ENCODE measurements at regions not wholly inside any gene's neighbourhood (a gene's known extent, or its start where the extent isn't known, plus 50 kb on each side); places are given as distances from the start of the nearest gene placed in this dataset.

DNA sequence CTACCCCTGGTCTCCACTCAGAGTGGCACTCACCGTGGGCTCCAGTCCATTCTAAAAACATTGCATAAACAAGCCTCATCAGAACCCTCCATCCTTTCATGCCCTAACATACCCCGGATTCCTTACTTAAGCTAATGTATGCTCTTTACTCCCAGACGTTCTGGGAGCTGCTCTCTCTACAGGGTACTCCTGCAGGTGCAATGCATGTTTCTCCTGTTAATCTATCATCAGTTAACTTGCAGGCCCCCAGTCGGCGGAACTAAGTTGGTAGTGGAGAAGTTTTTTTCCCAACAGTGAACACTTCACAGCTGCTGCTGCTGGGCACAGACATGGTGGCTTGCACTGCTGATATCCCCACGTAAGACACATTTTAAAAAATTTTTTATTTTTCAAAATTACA lies 161.6 kb upstream of the FAT1 start:
- H3K9ac ChIP-seq (ENCODE audit: low read depth in 1 of 2, low read length in 2 of 2), result no peak overlapping the region
- no peaks in the 10 kb centered on the region for H3K27me3 ChIP-seq (ENCODE audit: control insufficient read depth in 1 of 2, insufficient read depth in 2 of 2, low read length in 2 of 2)
- no peaks in the 10 kb centered on the region for H3K4me1 ChIP-seq (ENCODE audit: control insufficient read depth in 1 of 2, insufficient read depth in 2 of 2, low read length in 2 of 2)
- no peak overlapping the region for H3K27ac ChIP-seq (ENCODE audit: low read depth, low read length)
- no peaks in the 10 kb centered on the region for H3K9me3 ChIP-seq (ENCODE audit: control insufficient read depth in 1 of 2, low read length in 2 of 2)
- no peaks in the 10 kb centered on the region for H3K36me3 ChIP-seq (ENCODE audit: control insufficient read depth in 1 of 2, insufficient read depth in 2 of 2, low read length in 2 of 2)
- no peak overlapping the region for H3K4me3 ChIP-seq (ENCODE audit: low read depth in 1 of 2, low read length in 2 of 2)

DNA sequence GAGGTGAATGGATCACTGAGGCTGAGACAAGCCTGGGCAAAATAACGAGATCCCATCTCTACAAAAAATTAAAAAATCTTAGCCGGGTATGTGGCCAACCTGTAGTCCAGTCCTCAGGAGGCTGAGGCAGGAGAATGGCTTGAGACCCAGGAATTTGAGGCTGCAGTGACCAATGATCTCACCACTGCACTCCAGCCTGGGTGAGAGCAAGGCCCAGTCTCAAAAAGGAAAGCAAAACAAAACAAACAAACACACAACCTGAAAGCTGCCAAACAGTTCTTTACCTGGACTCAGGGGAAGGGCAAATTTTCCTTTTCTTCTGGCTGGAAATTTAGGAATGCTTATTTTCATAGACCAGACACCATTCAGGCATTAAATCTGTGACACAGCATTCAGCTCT lies 163.1 kb upstream of the FAT1 start:
- H3K4me3 ChIP-seq (ENCODE audit: low read depth in 1 of 2, low read length in 2 of 2), result no peak overlapping the region
- H3K27ac ChIP-seq (ENCODE audit: low read depth, low read length), result no peak overlapping the region
- H3K36me3 ChIP-seq (ENCODE audit: control insufficient read depth in 1 of 2, insufficient read depth in 2 of 2, low read length in 2 of 2), result no peaks in the 10 kb centered on the region
- no peak overlapping the region for H3K9ac ChIP-seq (ENCODE audit: low read depth in 1 of 2, low read length in 2 of 2)
- no peaks in the 10 kb centered on the region for H3K27me3 ChIP-seq (ENCODE audit: control insufficient read depth in 1 of 2, insufficient read depth in 2 of 2, low read length in 2 of 2)
- no peaks in the 10 kb centered on the region for H3K4me1 ChIP-seq (ENCODE audit: control insufficient read depth in 1 of 2, insufficient read depth in 2 of 2, low read length in 2 of 2)
- no peaks in the 10 kb centered on the region for H3K9me3 ChIP-seq (ENCODE audit: control insufficient read depth in 1 of 2, low read length in 2 of 2)

DNA sequence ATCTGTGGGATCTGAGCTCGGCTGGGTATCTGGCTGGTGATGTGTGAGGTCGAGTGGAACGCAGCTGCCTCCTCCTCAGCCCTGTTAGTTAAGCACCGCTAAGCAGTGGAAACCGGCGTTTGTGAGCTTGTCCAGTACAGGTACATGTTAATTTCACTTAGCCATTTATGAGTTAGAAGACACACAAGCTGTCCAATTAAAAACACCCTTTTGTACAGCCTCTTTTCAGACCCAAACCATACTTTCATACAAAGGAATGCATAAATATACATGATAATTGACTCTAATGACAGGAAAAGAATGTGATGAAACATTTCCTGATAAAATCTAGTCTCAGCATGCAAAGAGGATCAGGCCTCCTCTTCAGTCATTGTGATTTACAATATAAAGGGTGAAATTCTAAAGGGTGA lies 163.6 kb upstream of the FAT1 start:
- H3K9ac ChIP-seq (ENCODE audit: low read depth in 1 of 2, low read length in 2 of 2), result no peak overlapping the region
- H3K4me1 ChIP-seq (ENCODE audit: control insufficient read depth in 1 of 2, insufficient read depth in 2 of 2, low read length in 2 of 2), result no peaks in the 10 kb centered on the region
- H3K27ac ChIP-seq (ENCODE audit: low read depth, low read length), result no peak overlapping the region
- H3K9me3 ChIP-seq (ENCODE audit: control insufficient read depth in 1 of 2, low read length in 2 of 2), result no peaks in the 10 kb centered on the region
- no peaks in the 10 kb centered on the region for H3K36me3 ChIP-seq (ENCODE audit: control insufficient read depth in 1 of 2, insufficient read depth in 2 of 2, low read length in 2 of 2)
- no peaks in the 10 kb centered on the region for H3K27me3 ChIP-seq (ENCODE audit: control insufficient read depth in 1 of 2, insufficient read depth in 2 of 2, low read length in 2 of 2)
- H3K4me3 ChIP-seq (ENCODE audit: low read depth in 1 of 2, low read length in 2 of 2), result no peak overlapping the region

DNA sequence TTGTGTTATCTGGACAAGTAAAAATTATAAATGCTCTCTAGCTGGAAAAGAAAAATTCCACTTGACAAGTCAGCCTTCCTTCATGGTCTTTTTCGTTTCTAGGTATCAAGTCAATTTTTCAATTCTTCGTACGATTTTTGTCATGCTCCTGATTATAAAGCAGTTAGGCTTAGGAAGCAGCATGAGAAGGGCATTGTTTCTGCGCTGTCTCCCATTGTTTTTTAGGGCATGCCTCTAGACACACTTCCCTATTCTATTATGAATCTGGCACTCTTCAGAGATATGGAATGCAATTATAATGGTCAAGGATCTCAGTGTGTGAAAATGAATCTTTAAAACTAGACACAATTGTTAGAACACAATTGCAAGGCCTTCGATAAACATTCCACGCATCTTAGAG lies 164.1 kb upstream of the FAT1 start:
- no peak overlapping the region for H3K4me3 ChIP-seq (ENCODE audit: low read depth in 1 of 2, low read length in 2 of 2)
- no peaks in the 10 kb centered on the region for H3K27me3 ChIP-seq (ENCODE audit: control insufficient read depth in 1 of 2, insufficient read depth in 2 of 2, low read length in 2 of 2)
- no peaks in the 10 kb centered on the region for H3K36me3 ChIP-seq (ENCODE audit: control insufficient read depth in 1 of 2, insufficient read depth in 2 of 2, low read length in 2 of 2)
- no peaks in the 10 kb centered on the region for H3K9me3 ChIP-seq (ENCODE audit: control insufficient read depth in 1 of 2, low read length in 2 of 2)
- no peak overlapping the region for H3K27ac ChIP-seq (ENCODE audit: low read depth, low read length)
- no peaks in the 10 kb centered on the region for H3K4me1 ChIP-seq (ENCODE audit: control insufficient read depth in 1 of 2, insufficient read depth in 2 of 2, low read length in 2 of 2)
- no peak overlapping the region for H3K9ac ChIP-seq (ENCODE audit: low read depth in 1 of 2, low read length in 2 of 2)

DNA sequence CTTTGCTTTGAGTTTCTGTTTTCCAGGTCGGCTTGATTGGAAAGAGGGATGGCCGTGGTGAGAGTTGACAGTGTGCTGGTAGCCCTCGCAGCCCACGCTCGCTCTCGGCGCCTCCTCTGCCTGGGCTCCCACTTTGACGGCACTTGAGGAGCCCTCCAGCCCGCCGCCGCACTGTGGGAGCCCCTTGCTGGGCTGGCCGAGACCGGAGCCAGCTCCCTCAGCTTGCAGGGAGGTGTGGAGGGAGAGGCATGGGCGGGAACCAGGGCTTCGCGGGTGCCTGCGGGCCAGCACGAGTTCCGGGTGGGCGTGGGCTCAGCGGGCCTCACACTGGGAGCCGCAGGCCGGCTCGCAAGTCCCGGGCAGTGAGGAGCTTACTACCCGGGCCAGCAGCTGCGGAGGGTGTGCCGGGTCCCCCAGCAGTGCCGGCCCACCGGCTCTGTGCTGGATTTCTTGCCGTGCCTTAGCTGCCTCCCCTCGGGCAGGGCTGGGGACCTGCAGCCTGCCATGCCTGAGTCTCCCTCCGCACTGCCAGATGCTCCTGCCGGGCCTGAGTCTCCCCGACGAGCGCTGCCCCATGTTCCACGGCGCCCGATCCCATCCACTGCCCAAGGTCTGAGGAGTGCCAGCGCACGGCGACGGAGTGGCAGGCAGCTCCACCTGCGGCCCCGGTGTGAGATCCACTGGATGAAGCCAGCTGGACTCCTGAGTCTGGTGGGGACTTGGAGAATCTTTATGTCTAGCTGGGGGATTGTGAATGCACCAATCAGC lies 166.4 kb upstream of the FAT1 start:
- no peaks in the 10 kb centered on the region for H3K9me3 ChIP-seq (ENCODE audit: control insufficient read depth in 1 of 2, low read length in 2 of 2)
- no peak overlapping the region for H3K27ac ChIP-seq (ENCODE audit: low read depth, low read length)
- no peaks in the 10 kb centered on the region for H3K4me1 ChIP-seq (ENCODE audit: control insufficient read depth in 1 of 2, insufficient read depth in 2 of 2, low read length in 2 of 2)
- H3K9ac ChIP-seq (ENCODE audit: low read depth in 1 of 2, low read length in 2 of 2), result no peak overlapping the region
- no peaks in the 10 kb centered on the region for H3K36me3 ChIP-seq (ENCODE audit: control insufficient read depth in 1 of 2, insufficient read depth in 2 of 2, low read length in 2 of 2)
- no peak overlapping the region for H3K4me3 ChIP-seq (ENCODE audit: low read depth in 1 of 2, low read length in 2 of 2)
- no peaks in the 10 kb centered on the region for H3K27me3 ChIP-seq (ENCODE audit: control insufficient read depth in 1 of 2, insufficient read depth in 2 of 2, low read length in 2 of 2)

DNA sequence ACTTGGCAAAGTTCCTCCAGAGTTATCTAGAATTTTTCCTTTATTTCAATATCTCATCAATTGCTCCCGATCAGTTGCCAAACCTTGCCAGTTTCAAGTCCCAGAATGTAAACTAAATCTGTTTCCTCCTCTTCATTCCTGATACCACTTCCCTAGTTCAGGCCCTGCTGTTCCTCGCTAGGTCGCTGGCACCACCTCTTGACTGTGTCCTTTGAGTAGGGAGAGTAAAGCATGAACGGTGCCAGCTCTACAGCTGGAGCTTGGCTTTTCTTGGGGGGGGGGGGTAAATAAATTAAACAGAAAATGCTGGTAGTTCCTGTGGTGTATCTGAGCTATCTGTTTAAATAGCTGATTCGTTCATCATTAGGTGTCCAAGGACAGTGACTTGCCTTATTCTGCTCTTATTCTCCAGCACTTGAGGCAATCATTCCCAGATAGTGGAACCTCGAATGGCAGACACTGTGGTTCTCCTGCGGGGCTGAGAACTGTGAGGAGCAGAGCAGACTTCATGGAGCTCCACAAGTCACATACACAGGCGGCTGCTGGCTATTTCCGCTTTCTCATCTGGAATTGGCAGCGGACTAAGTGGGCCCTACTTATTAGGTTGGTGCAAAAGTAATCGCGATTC lies 168.3 kb upstream of the FAT1 start:
- H3K9me3 ChIP-seq (ENCODE audit: control insufficient read depth in 1 of 2, low read length in 2 of 2), result no peaks in the 10 kb centered on the region
- H3K9ac ChIP-seq (ENCODE audit: low read depth in 1 of 2, low read length in 2 of 2), result no peak overlapping the region
- no peaks in the 10 kb centered on the region for H3K4me1 ChIP-seq (ENCODE audit: control insufficient read depth in 1 of 2, insufficient read depth in 2 of 2, low read length in 2 of 2)
- H3K4me3 ChIP-seq (ENCODE audit: low read depth in 1 of 2, low read length in 2 of 2), result no peak overlapping the region
- H3K36me3 ChIP-seq (ENCODE audit: control insufficient read depth in 1 of 2, insufficient read depth in 2 of 2, low read length in 2 of 2), result no peaks in the 10 kb centered on the region
- no peaks in the 10 kb centered on the region for H3K27me3 ChIP-seq (ENCODE audit: control insufficient read depth in 1 of 2, insufficient read depth in 2 of 2, low read length in 2 of 2)
- H3K27ac ChIP-seq (ENCODE audit: low read depth, low read length), result no peak overlapping the region

DNA sequence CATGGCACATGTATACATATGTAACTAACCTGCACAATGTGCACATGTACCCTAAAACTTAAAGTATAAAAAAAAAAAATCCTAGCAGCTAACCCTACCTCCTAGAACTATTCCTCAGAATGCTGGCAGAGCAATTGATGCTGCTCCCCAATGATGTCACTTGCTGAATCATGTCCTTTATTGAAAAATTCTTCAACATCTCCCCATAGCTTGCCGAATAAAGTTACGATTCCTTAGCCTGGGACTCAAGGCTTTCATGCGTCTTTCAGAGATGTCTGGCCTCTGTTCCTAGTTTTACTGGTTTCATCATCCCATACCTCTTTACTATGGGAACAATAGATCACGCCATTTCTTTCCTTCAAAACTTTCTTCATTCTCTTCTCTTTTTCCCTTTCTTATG lies 174.7 kb upstream of the FAT1 start:
- H3K9me3 ChIP-seq (ENCODE audit: control insufficient read depth in 1 of 2, low read length in 2 of 2), result no peaks in the 10 kb centered on the region
- no peak overlapping the region for H3K27ac ChIP-seq (ENCODE audit: low read depth, low read length)
- no peaks in the 10 kb centered on the region for H3K27me3 ChIP-seq (ENCODE audit: control insufficient read depth in 1 of 2, insufficient read depth in 2 of 2, low read length in 2 of 2)
- H3K4me1 ChIP-seq (ENCODE audit: control insufficient read depth in 1 of 2, insufficient read depth in 2 of 2, low read length in 2 of 2), result peaks cover 14 to 19% of the 10 kb centered on the region in 2 donors
- no peak overlapping the region for H3K9ac ChIP-seq (ENCODE audit: low read depth in 1 of 2, low read length in 2 of 2)
- no peaks in the 10 kb centered on the region for H3K36me3 ChIP-seq (ENCODE audit: control insufficient read depth in 1 of 2, insufficient read depth in 2 of 2, low read length in 2 of 2)
- H3K4me3 ChIP-seq (ENCODE audit: low read depth in 1 of 2, low read length in 2 of 2), result no peak overlapping the region

DNA sequence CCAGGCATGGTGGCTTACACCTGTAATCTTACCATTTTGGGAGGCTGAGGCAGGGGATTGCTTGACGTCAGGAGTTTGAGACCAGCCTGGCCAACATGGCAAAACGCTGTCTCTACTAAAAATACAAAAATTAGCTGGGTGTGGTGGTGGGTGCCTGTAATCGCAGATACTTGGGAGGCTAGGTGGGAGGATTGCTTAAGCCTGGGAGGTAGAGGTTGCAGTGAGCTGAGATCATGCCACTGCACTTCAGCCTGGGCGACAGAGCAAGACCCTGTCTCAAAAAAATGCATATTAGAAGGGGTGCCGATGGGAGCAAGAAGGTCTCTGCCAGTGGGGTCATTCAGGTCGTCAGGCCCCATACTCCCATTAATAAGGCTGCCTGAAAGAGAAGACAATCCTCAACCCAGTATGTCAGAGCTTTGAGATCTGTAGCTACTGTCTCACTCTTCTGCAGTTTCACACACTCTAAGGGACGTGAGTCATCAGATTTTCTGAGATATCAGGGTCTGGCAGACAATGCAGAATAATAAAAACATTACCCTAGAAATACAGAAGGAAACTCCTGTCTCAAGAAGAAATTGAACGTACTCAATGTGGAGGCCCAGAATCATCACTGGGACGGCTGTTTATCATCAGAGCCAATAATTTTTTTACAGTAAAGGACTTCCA lies 176.7 kb upstream of the FAT1 start:
- Histone ChIP-seq H3K36me3 (ENCODE audit: control insufficient read depth in 1 of 2, insufficient read depth in 2 of 2, low read length in 2 of 2) (no peaks in the 10 kb centered on the region), H3K27ac (ENCODE audit: low read depth, low read length) (no peak overlapping the region), H3K4me1 (ENCODE audit: control insufficient read depth in 1 of 2, insufficient read depth in 2 of 2, low read length in 2 of 2) (peaks cover 14 to 19% of the 10 kb centered on the region in 2 donors), H3K27me3 (ENCODE audit: control insufficient read depth in 1 of 2, insufficient read depth in 2 of 2, low read length in 2 of 2) (no peaks in the 10 kb centered on the region), H3K9ac (ENCODE audit: low read depth in 1 of 2, low read length in 2 of 2) (no peak overlapping the region), H3K9me3 (ENCODE audit: control insufficient read depth in 1 of 2, low read length in 2 of 2) (no peaks in the 10 kb centered on the region), H3K4me3 (ENCODE audit: low read depth in 1 of 2, low read length in 2 of 2) (no peak overlapping the region)

DNA sequence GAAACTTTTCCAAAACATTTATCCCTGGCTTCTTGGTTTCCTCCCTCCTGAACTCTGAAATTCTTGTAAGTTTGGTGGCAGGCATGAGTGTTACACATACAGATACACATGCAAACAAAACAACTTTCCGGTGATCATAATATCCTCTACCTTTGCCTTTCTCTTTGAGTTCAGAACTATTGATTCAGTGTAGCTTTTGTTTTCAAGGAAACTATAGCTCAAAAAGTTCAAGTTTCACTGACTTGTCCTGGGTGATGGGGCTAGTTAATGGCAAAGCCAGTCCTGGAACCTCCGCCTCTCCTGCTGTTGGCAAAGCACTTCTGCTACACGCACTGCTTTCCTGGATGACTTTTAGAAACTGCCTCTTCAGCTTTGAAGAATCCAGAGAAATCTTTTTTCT lies 177.3 kb upstream of the FAT1 start:
- H3K36me3 ChIP-seq (ENCODE audit: control insufficient read depth in 1 of 2, insufficient read depth in 2 of 2, low read length in 2 of 2), result no peaks in the 10 kb centered on the region
- H3K4me3 ChIP-seq (ENCODE audit: low read depth in 1 of 2, low read length in 2 of 2), result no peak overlapping the region
- no peaks in the 10 kb centered on the region for H3K27me3 ChIP-seq (ENCODE audit: control insufficient read depth in 1 of 2, insufficient read depth in 2 of 2, low read length in 2 of 2)
- no peak overlapping the region for H3K27ac ChIP-seq (ENCODE audit: low read depth, low read length)
- peaks cover 14 to 19% of the 10 kb centered on the region in 2 donors for H3K4me1 ChIP-seq (ENCODE audit: control insufficient read depth in 1 of 2, insufficient read depth in 2 of 2, low read length in 2 of 2)
- no peak overlapping the region for H3K9ac ChIP-seq (ENCODE audit: low read depth in 1 of 2, low read length in 2 of 2)
- no peaks in the 10 kb centered on the region for H3K9me3 ChIP-seq (ENCODE audit: control insufficient read depth in 1 of 2, low read length in 2 of 2)

DNA sequence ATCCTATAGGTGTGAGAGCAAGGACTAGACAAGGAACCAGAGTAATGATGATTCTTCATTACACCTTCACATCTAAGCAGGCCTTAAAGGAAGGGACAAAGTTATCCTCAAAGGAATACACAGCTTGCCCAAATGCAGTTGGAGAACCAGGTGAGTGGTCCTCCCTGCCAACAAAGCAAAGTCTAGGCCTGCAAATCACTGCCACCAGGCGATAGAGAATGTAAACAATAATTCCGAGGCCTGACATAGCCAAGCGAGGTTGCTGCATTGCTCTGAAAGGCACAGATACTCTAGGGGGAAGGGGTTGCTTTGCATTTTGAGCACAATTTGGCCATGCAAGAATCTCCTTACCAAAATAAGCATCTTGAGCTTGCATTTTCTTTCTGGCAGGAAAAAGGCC lies 178.2 kb upstream of the FAT1 start:
- H3K9me3 ChIP-seq (ENCODE audit: control insufficient read depth in 1 of 2, low read length in 2 of 2), result no peaks in the 10 kb centered on the region
- H3K27ac ChIP-seq (ENCODE audit: low read depth, low read length), result no peak overlapping the region
- H3K4me1 ChIP-seq (ENCODE audit: control insufficient read depth in 1 of 2, insufficient read depth in 2 of 2, low read length in 2 of 2), result peaks cover 14 to 19% of the 10 kb centered on the region in 2 donors
- H3K4me3 ChIP-seq (ENCODE audit: low read depth in 1 of 2, low read length in 2 of 2), result no peak overlapping the region
- H3K36me3 ChIP-seq (ENCODE audit: control insufficient read depth in 1 of 2, insufficient read depth in 2 of 2, low read length in 2 of 2), result no peaks in the 10 kb centered on the region
- no peaks in the 10 kb centered on the region for H3K27me3 ChIP-seq (ENCODE audit: control insufficient read depth in 1 of 2, insufficient read depth in 2 of 2, low read length in 2 of 2)
- no peak overlapping the region for H3K9ac ChIP-seq (ENCODE audit: low read depth in 1 of 2, low read length in 2 of 2)

Measured in duodenal mucosa (tissue), 2 donors.